SK-N-SH treated with all-trans-retinoic acid at 6 μM for 48 hours (cell line): ENCODE measurements at regions not wholly inside any gene's neighbourhood (a gene's known extent, or its start where the extent isn't known, plus 50 kb on each side); places are given as distances from the start of the nearest gene placed in this dataset.

ENCODE experiments used
- OSR1 ChIP-seq: fragments of 250-450 bp; sonication (Bioruptor Pico); IDR thresholded peaks from 2 replicates; pipeline ENCODE4 v1.8.0; 2022; ENCODE audit warnings: moderate library complexity, mild to moderate bottlenecking, inconsistent platforms
- PATZ1 ChIP-seq: fragments of 250-450 bp; sonication (Bioruptor Pico); IDR thresholded peaks from 2 replicates; pipeline ENCODE4 v1.8.0; 2020; ENCODE audit warnings: mild to moderate bottlenecking, moderate library complexity, borderline replicate concordance
- PPARA ChIP-seq: fragments of 250-450 bp; sonication (Bioruptor Pico); IDR thresholded peaks from 2 replicates; pipeline ENCODE4 v1.5.0; 2020; ENCODE audit warnings: mild to moderate bottlenecking, borderline replicate concordance
- RARB ChIP-seq: fragments of 250-450 bp; sonication (Bioruptor Pico); IDR thresholded peaks from 2 replicates; pipeline ENCODE4 v1.8.0; 2021; ENCODE audit warnings: mild to moderate bottlenecking, moderate library complexity
- ZC3H10 ChIP-seq: fragments of 250-450 bp; sonication (Bioruptor Pico); IDR thresholded peaks from 2 replicates; pipeline ENCODE4 v1.5.1; 2021; ENCODE audit warnings: mild to moderate bottlenecking, moderate library complexity
- ZNF565 ChIP-seq: fragments of 450-650 bp; formaldehyde crosslinking; conservative IDR thresholded peaks from 2 replicates; pipeline ENCODE4 v1.5.0; 2020; ENCODE audit warnings: low read depth, mild to moderate bottlenecking, moderate library complexity

DNA sequence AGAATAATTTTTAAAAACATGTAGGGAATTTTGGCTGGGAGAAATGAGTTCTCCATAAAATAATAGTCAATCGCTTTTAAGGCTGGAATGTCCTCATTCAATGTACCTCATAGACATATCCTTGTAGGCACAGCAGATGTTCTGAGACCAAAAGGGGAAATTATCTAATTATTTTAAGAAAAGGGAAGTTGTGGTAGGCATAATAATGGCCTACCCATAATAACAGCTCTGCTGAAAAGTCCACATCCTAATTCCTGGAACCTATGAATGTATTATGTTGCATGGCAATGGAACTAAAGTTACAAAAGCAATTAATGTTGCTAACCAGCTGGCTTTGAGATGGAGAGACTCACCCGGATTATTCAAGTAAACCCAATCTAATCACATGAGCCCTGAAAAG lies 216.1 kb downstream of the TRIM36 start:
- TF ChIP-seq ZNF565 (CRISPR knock-in tag) (no peak), PATZ1 (CRISPR knock-in tag) (no peak), OSR1 (CRISPR knock-in tag) (no peak), ZC3H10 (CRISPR knock-in tag) (no peak), PPARA (CRISPR knock-in tag) (no peak), RARB (CRISPR knock-in tag) (no peak)
